ENCODE measurements at regions not wholly inside any gene's neighbourhood (a gene's known extent, or its start where the extent isn't known, plus 50 kb on each side); places are given as distances from the start of the nearest gene placed in this dataset.

DNA sequence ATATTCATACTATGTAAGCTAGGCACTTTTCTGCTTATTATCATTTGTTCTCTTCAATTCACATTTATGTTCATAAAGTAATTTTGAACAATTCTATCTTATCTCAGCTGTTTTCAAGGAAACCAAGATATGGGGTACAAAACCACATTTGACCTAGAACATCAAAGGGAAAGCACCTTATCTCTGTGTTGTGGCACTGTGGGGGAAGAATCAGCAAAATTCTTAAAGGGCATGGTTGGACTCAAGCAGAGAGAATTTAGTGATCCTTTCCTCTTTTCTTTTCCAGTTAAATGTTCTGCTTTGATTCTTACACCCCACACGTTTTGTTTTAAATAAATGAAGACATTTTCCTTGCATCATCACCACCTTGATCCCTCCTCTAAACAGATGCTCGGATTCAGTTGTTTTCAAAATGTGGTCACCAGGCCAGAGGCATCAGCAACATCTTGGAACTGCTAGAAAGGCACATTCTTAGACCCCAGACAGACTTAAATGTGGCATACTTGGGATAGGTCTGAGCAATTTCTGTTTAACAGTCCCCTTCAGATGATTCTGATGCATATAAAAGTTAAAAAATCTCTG is 128.4 kb upstream of the TP63 start:
- no peak for DNase-seq
- TF ChIP-seq CTCF (IDR thresholded peaks at IDR 0.05) (no peak), POLR2A (IDR thresholded peaks at IDR 0.05) (no peak)
- intact Hi-C loops (cut with DNase I; ENCODE audit: low total_unique reads), result no loop called here
- H3K36me3 ChIP-seq, result no peaks in the 10 kb centered on the region
- H3K4me3 ChIP-seq, result no peak overlapping the region
- H3K9me3 ChIP-seq, result no peaks in the 10 kb centered on the region
- H3K4me1 ChIP-seq, result no peaks in the 10 kb centered on the region
- no peaks in the 10 kb centered on the region for H3K27me3 ChIP-seq
- H3K27ac ChIP-seq, result no peak overlapping the region

- no peaks in the 10 kb centered on the region for H3K4me1 ChIP-seq
- intact Hi-C loops (cut with DNase I; ENCODE audit: low total_unique reads), result no loop called here
- TF ChIP-seq POLR2A (IDR thresholded peaks at IDR 0.05) (no peak), CTCF (IDR thresholded peaks at IDR 0.05) (no peak)
- peak overlapping the region; percentile 58 to 63 for H3K27ac ChIP-seq
- H3K27me3 ChIP-seq, result no peaks in the 10 kb centered on the region
- H3K4me3 ChIP-seq, result no peak overlapping the region
- no peaks in the 10 kb centered on the region for H3K9me3 ChIP-seq
- no peaks in the 10 kb centered on the region for H3K36me3 ChIP-seq
- DNase-seq, result no peak
Observed at GRCh38 chr3:189507856-189508255, 123.3 kb upstream of the TP63 start.

GRCh38 chr3:189508784-189509501 is 122.2 kb upstream of the TP63 start:
- no peak for TF ChIP-seq CTCF (IDR thresholded peaks at IDR 0.05)
- TF ChIP-seq POLR2A (IDR thresholded peaks at IDR 0.05), result no peak
- peak overlapping the region; percentile 58 to 63 for H3K27ac ChIP-seq
- no peaks in the 10 kb centered on the region for H3K9me3 ChIP-seq
- no peaks in the 10 kb centered on the region for H3K27me3 ChIP-seq
- intact Hi-C loops (cut with DNase I; ENCODE audit: low total_unique reads), result no loop called here
- H3K36me3 ChIP-seq, result no peaks in the 10 kb centered on the region
- H3K4me1 ChIP-seq, result no peaks in the 10 kb centered on the region
- peak; percentile 19 to 27 for DNase-seq
- no peak overlapping the region for H3K4me3 ChIP-seq

GRCh38 chr3:189512039-189512438 is 119.2 kb upstream of the TP63 start:
- H3K27me3 ChIP-seq, result no peaks in the 10 kb centered on the region
- no peaks in the 10 kb centered on the region for H3K4me1 ChIP-seq
- TF ChIP-seq POLR2A (IDR thresholded peaks at IDR 0.05), result no peak
- no peak for TF ChIP-seq CTCF (IDR thresholded peaks at IDR 0.05)
- no peak for DNase-seq
- intact Hi-C loops (cut with DNase I; ENCODE audit: low total_unique reads), result no loop called here
- no peaks in the 10 kb centered on the region for H3K9me3 ChIP-seq
- no peaks in the 10 kb centered on the region for H3K36me3 ChIP-seq
- no peak overlapping the region for H3K4me3 ChIP-seq
- no peak overlapping the region for H3K27ac ChIP-seq

GRCh38 chr3:189512821-189513220 is 118.4 kb upstream of the TP63 start:
- no peak for DNase-seq
- no peak overlapping the region for H3K27ac ChIP-seq
- H3K27me3 ChIP-seq, result no peaks in the 10 kb centered on the region
- H3K36me3 ChIP-seq, result no peaks in the 10 kb centered on the region
- H3K4me3 ChIP-seq, result no peak overlapping the region
- intact Hi-C loops (cut with DNase I; ENCODE audit: low total_unique reads), result no loop called here
- H3K9me3 ChIP-seq, result no peaks in the 10 kb centered on the region
- no peaks in the 10 kb centered on the region for H3K4me1 ChIP-seq
- TF ChIP-seq POLR2A (IDR thresholded peaks at IDR 0.05), result no peak
- TF ChIP-seq CTCF (IDR thresholded peaks at IDR 0.05), result no peak
